Fibroblast of peridontal ligament (primary cell): ENCODE measurements at regions not wholly inside any gene's neighbourhood (a gene's known extent, or its start where the extent isn't known, plus 50 kb on each side); places are given as distances from the start of the nearest gene placed in this dataset.
A peak's percentile ranks its signal among the peaks of the same experiment; 100 is the strongest.

Source experiments
- DNase-seq: peaks from one replicate; pipeline ENCODE4 v3.0.0-alpha.2; 2010; ENCODE audit errors: extremely low read depth

DNA sequence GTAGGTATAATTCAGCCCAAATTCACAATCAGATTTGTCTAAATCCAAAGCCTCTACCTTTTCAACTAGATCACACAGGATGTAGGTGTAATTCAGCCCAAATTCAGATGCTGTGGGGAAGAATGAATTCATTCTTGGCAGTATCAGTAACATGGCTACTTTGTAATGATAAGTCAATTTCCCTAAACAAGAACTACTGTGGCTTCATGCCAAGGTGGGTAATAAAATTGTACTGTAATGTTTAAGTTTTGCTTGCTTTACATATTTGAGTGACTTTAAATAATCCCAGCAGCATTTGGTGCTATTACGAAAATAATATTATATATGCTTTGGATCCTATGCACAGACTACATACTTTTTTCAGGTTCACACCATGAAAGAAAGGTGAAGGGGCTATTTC lies 239.1 kb downstream of the HDGFL1 start:
- no peak for DNase-seq

DNA sequence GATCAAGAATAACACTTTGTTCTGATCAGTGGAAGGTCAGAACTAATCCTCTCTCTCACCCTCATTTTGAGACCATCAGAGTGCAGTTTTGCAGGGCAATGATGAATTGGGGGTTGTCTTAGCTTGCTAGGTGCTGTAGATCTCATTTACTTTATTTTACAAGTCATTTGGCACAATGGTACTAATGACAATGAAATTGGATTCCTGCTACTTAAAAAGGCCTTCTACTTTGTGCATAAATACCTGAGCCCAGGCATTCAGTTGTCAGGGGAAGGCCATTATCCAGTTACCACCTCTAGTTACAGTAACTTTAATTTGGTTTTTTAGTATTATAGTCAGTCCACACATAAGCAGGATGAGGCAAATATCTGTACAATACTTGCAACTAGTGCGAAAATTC lies 240.0 kb downstream of the HDGFL1 start:
- no peak for DNase-seq

DNA sequence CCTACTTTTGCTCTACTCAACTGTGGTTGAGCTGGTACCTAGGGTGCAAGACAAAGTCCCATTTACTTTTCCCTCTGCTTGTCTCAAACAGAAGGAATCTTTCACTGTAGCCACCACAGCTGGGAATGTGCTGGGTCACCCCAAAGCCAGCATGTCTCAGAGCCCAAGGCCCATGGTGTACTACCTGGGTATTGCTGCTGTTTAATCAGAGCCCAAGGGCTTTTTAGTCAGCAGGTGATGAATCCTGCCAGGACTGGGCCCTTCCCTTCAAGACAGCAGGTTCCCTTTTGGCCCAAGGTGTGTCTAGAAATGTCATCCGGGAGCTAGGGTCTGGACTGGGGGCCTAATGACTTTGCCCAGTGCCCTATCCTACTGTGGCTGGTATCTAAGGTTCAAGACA lies 249.8 kb downstream of the HDGFL1 start:
- DNase-seq: no peak

DNA sequence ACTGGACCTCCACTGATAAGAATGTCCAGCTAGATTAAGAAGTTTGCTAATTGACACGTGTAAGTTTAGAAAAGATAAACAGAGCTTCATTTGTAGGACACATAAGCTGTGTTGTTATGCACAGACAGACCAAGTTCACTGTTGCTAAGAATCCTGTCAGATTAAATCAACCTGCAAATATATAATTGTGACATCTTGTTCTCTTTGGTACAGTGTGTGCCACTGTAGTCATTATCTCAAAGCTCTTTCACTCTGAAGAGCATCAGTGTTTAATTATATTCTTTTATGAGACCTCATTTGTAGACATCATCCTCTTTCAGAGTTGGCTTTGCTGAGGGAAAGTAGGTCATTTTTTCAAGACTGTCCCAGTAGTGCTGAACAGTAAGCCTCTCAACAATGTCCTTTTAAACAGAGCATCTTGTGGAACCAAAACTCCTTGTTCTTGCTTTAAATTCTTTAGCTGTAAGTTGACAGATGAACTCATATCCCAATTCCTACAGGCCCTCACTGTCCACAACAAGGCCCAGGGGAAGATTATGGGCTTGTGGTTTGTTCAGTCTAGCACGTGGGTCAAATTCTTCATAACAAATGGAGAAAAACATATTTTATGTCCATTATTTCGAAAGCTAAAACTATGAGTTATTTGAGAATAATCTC lies 252.4 kb downstream of the HDGFL1 start:
- DNase-seq: peak; percentile 87

DNA sequence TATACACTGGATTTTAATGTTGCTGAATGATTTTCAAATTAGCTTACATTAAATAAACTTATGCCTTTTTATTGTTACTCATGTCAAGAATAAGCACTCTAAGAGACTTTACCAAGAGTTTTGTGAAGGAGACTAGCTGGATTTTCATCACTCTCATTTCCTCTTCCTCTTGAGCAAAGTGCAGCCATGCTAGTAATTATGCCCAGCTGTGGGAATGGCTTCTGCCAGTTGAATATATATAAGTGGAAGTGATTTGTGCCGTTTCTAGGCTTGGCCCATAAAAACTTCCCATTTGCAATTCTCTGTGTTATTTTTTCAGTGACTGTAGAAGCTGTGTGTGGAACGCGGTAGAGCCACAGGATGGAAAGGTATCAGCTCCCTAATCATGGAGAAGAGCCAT lies 255.8 kb downstream of the HDGFL1 start:
- DNase-seq: peak; percentile 36

DNA sequence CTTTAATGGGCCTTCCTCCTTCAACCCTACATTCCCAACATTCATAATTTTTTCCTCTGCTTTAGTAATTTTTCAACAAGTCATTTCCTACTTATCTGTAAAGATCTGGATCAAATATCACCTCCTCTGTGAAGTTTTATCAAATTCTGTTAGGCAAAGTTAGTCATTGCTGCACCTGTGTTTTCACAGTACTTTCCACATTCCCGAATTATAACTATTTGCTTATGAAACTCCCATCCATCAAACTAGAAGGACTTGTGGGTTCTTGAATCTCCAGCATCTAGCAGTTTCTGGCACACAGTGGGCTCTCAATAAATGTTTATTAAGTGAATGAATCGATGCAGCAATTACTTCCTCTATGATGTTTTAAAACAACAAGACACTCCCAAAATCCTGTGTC lies 257.6 kb downstream of the HDGFL1 start:
- no peak for DNase-seq

DNA sequence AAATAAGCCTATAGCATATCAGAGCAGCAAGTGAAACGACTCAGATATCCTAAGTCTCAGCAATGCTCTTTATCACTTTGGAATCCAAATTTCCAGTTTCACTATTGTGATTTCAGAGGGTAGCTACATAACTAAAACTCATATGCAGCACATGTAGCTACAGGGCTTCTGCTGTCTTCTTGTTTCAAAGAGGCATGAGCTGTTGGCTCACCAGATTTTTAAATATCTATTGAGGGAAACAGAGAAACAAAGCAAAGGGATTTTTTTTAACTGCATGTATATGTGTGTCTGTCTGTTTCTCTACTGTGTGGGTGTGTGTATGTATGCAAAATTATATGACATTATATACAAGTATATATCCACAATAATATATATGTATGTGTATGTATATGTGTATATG lies 258.4 kb downstream of the HDGFL1 start:
- peak; percentile 42 for DNase-seq

DNA sequence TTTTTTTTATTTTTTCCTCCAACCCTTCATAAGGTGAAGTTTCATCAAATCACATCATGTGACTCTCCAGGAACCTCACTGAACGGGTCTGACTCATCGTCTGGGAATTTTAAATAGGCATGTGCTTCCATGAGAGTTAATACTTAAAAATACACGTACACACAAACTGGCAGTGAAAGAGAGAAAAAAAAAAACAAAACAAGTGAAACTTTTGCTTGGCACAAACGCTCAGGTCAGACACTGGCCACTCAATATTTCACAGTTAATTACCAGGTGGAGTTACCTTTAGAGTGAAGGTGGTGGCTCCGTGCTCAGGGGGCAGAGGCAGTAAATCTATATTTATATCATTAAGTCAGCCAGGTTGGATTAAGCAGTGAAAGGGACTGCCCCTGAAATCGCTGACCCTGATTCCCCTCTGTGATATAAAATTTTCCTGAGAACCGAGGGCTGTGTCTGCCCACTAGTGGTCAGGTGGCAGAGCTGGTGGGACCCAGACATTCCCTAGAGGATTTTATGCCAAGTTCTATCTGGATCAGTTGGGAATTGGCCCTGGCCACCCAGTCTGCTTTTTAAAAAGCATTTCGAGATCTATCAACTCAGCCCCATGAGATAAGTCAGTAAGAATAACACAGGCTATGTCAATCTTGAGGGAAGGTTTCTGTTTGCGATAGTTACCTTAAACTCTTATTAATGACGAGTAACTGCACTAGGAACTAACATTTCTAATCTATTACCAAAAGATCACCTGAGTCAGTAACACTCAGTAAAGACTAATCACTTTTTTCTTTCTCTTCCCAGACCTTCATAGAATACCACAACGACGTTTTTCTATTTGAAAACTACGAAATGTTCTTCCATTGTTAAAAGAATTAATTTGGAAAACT lies 259.1 kb downstream of the HDGFL1 start:
- peak; percentile 93 for DNase-seq

DNA sequence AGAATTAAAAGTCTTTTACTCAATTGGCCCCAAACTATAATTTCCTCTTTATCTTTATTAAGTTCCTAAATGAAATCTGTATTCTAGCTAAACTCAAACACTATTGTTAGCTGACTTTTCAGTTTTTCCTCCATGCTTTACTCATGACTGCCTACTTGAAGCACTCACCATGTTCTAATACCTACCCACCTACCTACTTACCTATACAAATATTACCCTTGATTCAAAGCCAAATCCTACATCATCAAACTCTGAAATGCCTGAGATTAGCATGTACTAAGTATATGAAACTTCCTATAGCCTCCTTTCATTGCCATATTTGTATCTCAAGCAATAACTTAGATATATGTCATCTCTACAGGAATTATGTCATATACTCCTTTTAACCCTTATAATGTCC lies 259.7 kb downstream of the HDGFL1 start:
- no peak for DNase-seq

DNA sequence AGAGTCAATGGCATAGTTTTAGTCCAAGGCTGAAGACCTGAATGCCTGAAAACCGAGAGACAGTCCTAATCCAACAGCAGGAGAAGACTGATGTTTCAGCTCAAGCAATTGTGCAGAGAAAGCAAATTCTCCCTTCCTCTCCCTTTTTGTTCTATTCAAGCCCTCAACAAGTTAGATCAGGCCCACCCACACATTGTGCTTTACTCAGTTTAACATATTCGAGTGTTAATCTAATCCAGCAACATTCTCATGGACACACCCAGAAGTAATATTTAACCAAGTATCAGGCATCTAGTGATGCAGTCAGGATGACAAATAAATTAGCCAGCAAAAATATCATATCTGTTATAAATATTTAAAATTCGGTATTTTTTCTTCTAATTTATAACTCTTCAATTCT lies 261.1 kb downstream of the HDGFL1 start:
- no peak for DNase-seq

DNA sequence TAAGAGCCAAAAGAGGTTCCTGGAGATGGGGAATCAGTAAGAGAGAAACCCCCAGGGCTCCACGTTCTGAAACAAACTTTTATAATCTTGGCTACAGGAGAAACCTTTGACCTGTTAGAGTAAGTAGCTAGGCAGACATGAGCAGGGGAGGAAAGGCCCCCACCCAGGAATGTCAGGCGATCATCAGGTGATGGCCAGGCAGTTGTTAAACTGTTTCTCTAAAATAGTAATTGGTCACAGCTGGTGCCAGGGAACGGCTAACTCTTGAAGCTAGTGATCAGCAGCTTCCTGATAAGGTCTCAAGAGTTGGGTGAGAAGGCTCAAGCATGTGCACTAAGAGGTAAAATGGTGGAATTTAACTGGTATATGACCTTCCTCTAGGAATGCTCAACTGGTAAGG lies 263.8 kb downstream of the HDGFL1 start:
- no peak for DNase-seq

DNA sequence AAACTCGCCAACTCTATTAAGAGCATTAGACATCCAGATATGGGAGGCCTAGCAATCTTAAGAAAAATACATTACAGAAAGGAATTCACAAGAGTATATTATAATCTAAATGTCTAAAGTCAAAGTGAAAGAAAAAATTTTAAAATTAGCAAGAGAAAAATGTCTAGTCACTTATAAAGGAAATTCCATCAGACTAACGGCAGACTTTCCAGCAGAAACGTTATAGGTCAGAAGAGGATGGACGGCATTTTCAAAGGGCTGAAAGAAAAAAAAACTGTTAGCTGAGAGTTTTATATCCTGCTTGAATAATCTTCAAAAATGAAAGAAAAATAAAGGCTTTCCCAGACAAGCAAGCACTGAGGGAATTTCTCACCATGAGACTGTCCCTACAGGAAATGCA lies 269.0 kb downstream of the HDGFL1 start:
- peak; percentile 16 for DNase-seq

DNA sequence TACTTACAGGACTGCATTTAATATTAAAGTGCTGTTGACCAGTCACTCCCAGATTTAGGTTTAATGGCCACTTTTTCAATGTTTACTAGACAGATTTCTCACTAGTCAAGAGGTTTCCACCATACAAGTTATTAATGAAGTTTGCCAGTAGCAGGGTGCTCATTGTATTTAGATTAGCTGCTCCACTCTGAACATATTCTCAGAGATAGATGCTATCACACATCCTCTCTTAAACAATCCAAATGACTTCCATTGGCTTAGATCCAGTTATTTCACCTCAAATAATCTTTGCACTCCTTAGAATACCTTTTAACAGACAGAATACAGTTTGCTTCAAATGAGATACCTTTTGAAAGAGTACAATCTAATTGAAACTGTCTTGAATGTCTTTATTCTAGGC lies 276.1 kb downstream of the HDGFL1 start:
- DNase-seq: no peak

DNA sequence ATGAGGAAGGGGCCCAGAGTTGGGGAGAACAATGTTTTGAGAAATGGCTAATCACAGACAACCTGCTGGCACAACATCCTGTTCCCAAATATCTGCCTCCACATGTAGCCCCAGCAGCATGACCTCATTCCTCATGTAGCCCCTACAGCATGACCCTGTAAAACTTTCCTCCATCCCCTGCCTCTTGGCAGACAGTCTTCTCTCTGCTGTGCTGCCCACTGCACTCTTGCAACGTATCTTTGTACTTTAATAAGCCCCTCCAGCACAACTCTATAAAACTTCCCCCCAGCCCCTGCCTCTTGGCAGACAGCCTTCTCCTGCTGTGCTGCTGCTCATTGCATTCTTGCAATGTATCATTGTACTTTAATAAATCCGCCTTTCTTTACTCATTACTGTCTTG lies 278.8 kb downstream of the HDGFL1 start:
- DNase-seq: no peak

DNA sequence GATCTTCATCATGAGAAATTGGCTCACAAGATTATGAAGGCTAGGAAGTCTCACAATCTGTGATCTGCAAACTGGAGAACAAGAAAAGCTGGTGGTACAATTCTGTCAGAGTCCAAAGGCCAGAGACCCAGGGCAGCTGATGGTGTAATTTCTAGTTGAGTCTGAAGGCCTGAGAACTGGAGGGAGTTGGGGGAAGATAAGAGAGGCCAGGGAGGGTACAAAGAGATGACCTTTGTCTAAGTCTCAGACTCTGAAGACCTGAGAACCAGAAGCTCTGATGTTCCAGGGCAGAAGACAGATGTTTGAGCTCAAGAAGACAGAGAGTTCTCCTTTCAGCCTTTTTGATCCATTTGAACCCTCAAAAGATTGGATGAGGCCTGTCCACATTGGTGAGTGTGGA lies 280.6 kb downstream of the HDGFL1 start:
- DNase-seq: no peak

DNA sequence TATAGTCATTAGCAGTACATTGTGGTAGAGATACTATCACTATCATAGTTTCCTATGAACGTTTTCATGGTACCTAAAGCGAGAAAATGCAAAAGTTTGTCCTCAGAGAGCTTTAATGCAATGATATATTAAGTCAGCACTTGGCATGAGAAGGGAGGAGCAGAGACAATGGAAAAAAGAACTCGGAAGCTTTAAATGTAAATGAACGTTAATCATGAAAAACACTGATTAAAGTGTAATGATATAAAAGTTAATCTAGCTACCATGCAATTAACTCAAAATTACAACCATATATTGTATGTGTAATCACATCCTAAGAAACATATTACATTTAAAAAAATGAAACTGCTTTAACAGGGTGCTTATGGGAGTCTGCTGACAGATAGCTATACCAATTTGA lies 282.7 kb downstream of the HDGFL1 start:
- DNase-seq: no peak

DNA sequence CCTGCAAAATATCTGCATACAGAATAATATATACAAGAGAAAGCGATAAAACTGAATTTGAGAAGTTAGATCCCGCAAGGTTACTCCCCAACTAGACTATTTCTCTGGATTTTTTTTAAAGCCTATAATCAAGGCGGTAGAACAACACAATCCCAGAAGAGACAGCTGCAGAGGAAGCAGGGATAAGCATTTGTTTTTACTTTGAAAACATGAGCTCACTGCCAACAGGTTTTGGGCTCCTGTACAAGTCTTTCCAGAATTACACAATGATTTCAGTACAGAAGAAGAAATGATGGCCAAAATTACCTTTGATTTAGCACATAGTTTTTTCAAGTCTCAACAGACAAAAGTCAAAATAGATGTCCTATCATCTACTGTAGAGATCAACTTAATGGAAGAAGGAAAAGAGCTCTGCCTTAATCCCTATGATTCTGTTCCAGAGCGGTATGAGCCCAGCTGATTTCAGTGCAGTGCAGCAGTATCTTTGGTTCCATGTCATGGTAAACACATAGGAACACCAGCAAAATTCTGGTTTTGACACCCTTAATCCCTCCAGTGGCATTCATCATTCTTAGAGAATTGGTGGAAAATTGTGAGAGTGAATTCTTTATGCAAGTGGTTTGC lies 304.3 kb downstream of the HDGFL1 start:
- DNase-seq: peak; percentile 51

DNA sequence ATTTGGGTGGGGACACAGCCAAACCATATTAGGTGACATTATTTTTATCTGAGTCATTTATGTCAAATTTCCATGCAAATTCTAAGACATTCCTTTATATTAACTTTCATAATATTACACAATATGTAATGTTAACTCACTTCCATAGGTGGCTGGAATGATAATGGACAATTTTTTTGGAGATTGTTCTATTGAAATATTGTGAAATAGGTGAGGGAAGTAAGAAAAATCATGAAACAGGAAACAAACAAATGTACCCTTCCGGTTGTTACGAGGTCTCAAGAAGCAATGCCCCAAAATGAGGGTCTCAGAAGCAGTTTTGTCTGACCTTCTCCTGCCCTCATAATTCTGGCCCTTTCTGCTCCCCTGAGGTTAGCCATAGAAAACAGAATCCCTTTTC lies 306.5 kb downstream of the HDGFL1 start:
- DNase-seq: no peak

DNA sequence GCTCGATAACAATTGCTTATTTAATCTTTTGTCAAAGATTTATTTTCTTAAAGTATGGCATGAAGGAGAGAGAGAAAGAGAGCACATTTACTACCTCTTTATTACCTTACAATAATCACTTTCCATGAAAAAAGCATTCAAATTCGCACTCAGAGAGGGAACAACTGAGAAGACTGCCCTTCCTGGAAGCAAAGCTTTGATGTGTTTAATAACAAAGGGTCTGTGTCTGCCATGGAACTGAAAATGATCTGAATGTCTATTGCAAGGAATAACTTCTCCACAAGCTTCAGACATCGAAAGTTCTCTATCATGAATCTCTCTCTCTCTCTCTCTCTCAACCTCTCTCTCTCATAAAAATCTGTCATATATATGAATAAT lies 308.9 kb downstream of the HDGFL1 start:
- DNase-seq: no peak

DNA sequence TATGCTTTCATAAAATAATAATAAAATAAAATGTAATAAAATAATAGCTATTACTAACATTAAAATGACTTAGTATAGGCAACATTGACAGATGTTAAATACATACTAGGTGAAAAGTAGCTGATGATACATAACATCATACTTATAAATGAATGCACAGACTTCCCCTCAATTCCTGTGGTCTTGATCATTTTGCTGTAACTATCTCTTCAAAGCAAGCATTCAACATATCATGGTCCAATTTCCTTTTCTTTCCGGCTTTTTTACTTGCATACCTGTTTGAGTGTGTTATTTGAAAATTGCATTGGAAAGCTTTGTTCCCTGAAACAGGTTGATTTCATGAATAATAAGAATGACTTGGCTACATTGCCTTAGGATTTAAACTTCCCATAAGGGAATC lies 309.3 kb downstream of the HDGFL1 start:
- no peak for DNase-seq

DNA sequence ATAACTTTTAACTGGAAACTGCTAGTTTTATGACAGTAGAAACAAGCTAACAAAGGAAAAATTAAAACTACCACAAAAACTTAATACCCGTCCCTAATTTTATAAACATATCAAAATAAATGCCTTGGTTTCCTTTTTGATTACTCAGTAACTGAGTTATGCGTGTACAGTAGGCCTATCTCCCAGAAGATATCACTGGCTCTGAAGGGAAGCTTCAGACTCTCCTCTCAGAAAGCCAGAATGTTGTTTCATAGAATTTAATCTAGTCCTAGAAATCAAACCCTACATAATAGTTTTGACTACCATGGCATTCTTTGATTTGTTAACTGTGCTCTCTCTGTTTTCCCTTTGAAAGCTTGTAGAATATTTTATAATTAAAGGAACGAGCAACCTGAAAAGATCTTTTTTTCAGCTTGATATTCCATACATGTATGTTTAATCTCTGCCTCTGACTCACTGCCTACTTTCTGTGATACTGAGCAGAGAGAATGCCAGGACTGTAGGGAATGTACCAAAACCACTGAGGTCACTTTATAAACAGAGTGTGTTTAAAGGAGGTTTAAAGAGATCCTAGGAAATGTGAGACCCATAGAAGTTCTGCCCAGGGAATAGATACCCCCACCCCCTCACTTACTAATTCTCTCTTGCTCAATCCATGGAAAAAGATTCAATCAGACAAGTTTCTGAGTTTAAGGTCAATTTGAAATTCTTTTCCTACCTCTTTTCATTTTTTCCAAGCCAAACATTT lies 311.5 kb downstream of the HDGFL1 start:
- DNase-seq: peak; percentile 99

DNA sequence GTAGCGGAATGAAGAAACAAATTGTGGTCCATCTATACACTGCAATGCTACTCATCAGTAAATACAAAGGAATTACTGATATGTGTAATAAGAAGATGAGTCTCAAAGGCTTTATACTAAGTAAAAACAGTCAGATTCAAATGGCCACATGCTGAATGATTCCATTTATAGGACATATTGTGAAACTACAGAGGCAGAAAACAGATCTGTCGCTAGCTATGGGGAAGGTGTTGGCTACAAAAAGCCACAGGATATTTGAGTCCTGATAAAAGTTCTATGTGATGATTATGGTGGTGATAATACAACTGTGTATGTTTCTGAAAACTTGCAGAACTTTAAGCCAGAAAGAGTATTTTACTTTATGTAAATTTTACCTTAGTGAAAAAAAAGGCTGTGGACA lies 313.2 kb downstream of the HDGFL1 start:
- no peak for DNase-seq
